Stomach (tissue), 8 donors: ENCODE measurements at regions not wholly inside any gene's neighbourhood (a gene's known extent, or its start where the extent isn't known, plus 50 kb on each side); places are given as distances from the start of the nearest gene placed in this dataset.

ENCODE experiments used
- DNase-seq, 2 donors: peaks; one replicate each; pipeline versions ENCODE4 v3.0.0 to v3.0.0-alpha.2; 2013 to 2019
- H3K27ac ChIP-seq, 5 donors: fragments of 200-600 bp in 4 of 5; sonication (generic) in 4 of 5; one replicate each; pipeline ENCODE4 v1.5.1; 2013 to 2019; ENCODE audit warnings: mild to moderate bottlenecking in 1 of 5, moderate library complexity in 1 of 5
- H3K27me3 ChIP-seq, 3 donors: fragments of 200-600 bp; sonication (generic); one replicate each; pipeline ENCODE4 v1.5.1; 2017 to 2019; ENCODE audit warnings: mixed run types in 1 of 3
- H3K36me3 ChIP-seq, 4 donors: fragments of 200-600 bp; sonication (generic); 1 replicate in 3 of 4; 2 replicates in 1 of 4; pipeline ENCODE4 v1.5.1; 2016 to 2019
- H3K4me1 ChIP-seq, 4 donors: fragments of 200-600 bp; sonication (generic); one replicate each; pipeline ENCODE4 v1.5.1; 2016 to 2019
- H3K4me3 ChIP-seq, 4 donors: fragments of 200-600 bp; sonication (generic) in 3 of 4; one replicate each; pipeline ENCODE4 v1.5.1; 2016 to 2019; ENCODE audit warnings: mild to moderate bottlenecking in 1 of 4
- H3K9me3 ChIP-seq, 4 donors: fragments of 200-600 bp; sonication (generic); one replicate each; pipeline ENCODE4 v1.5.1; 2016 to 2019
- CTCF ChIP-seq, 7 experiments: fragments of 450-650 bp in 4 of 7; fragments of 200-600 bp in 3 of 7; sonication (generic) in 3 of 7; IDR thresholded peaks; one replicate each; pipeline ENCODE4 v1.5.1; 2016 to 2019; ENCODE audit warnings: antibody characterized with exemption in 7 of 7, control low read depth in 2 of 7, mild to moderate bottlenecking in 1 of 7
- EP300 ChIP-seq: sonication (generic); formaldehyde crosslinking; IDR thresholded peaks from one replicate; pipeline ENCODE4 v1.6.1; 2017; ENCODE audit warnings: antibody characterized with exemption
- POLR2A ChIP-seq, 4 donors: fragments of 450-650 bp; IDR thresholded peaks; one replicate each; pipeline ENCODE4 v1.6.1; 2016; ENCODE audit warnings: antibody characterized with exemption in 4 of 4, control low read depth in 2 of 4, mild to moderate bottlenecking in 1 of 4, moderate library complexity in 1 of 4
- POLR2AphosphoS5 ChIP-seq, 3 donors: sonication (generic); formaldehyde crosslinking; IDR thresholded peaks; one replicate each; pipeline ENCODE4 v1.6.1; 2016; ENCODE audit warnings: antibody characterized with exemption in 3 of 3
- WGBS, 5 donors: extraction: QIAGEN DNeasy Blood & Tissue Kit in 3 of 5; methylation state at CpG; one replicate each; pipeline versions ENCODE4 v1.1.5 to v1.1.7; 2013 to 2018; 5-methylcytosine and 5-hydroxymethylcytosine counted together
- intact Hi-C: fragments of 100-400 bp; cut with DNase I; formaldehyde crosslinking; loops from one replicate; pipeline ENCODE4 v1.15.1; 2023; ENCODE audit warnings: low total_unique reads
- donor health status: healthy with polysubstance abuse.
- donor health status: Bipolar disorder and iron deficiency.
- donor health status: healthy.

DNA sequence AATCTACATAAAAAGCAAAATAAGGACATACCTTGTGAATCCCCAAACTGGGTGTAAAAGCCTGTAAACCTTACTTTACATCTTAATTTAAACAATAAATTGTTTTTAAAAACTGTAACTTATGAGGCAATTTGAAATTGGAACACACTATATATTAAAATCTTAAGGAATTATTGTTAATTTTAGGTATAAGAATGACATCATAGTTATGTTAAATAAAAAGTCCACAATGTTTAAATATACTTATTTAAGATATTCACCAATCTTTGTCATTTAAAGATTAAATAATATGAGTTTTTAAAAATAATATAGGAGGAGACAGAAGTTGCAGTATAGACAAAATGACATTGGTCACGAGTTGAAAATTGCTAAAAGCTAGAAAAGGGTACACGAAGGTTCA lies 621.9 kb upstream of the POU3F2 start:
- Histone ChIP-seq H3K4me1 (no peaks in the 10 kb centered on the region), H3K9me3 (no peaks in the 10 kb centered on the region), H3K4me3 (no peak overlapping the region), H3K27me3 (no peaks in the 10 kb centered on the region), H3K27ac (no peak overlapping the region), H3K36me3 (no peaks in the 10 kb centered on the region)
- no peak for TF ChIP-seq EP300
- TF ChIP-seq POLR2A (IDR thresholded peaks at IDR 0.05), result no peak
- TF ChIP-seq CTCF (IDR thresholded peaks at IDR 0.05), result no peak
- no peak for TF ChIP-seq POLR2AphosphoS5 (IDR thresholded peaks at IDR 0.05)
- WGBS, 5 donors, result 71 to 78% (median 74%) methylated on average over 2 of the region's 2 CpGs
- no peak for DNase-seq
- intact Hi-C loops, result no loop called here

- Histone ChIP-seq H3K9me3 (peaks cover 0 to 14% (median 6%) of the 10 kb centered on the region in 4 donors), H3K27me3 (no peaks in the 10 kb centered on the region), H3K4me3 (no peak overlapping the region), H3K36me3 (no peaks in the 10 kb centered on the region), H3K4me1 (no peaks in the 10 kb centered on the region), H3K27ac (no peak overlapping the region)
- intact Hi-C loops, result no loop called here
- DNase-seq, result no peak
- no peak for TF ChIP-seq POLR2A (IDR thresholded peaks at IDR 0.05)
- no peak for TF ChIP-seq CTCF (IDR thresholded peaks at IDR 0.05)
- TF ChIP-seq POLR2AphosphoS5 (IDR thresholded peaks at IDR 0.05), result no peak
- no peak for TF ChIP-seq EP300
Measured at GRCh38 chr6:98215531-98215930, 618.8 kb upstream of the POU3F2 start.

DNA sequence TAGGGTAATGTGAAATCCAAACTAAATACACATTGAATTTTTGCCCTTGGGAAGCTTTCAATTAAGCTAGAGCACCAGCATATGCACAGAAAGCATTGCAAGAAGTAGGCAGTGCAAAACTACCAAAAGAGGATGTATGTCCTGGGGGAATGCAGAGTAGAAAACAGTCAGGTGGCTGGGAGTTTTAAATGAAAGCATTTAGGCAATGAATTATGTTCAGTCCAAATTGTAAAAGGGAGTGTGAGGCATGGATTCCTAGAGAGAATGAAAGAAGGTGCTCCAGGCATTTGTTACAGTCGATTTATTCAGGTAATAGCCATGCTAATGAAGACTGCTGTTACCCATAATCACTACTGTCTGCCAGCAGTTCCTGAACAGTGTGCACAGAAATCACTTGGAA lies 604.1 kb upstream of the POU3F2 start:
- no peak for DNase-seq
- no peaks in the 10 kb centered on the region for H3K27me3 ChIP-seq
- peaks cover 0 to 23% (median 12%) of the 10 kb centered on the region in 4 donors for H3K9me3 ChIP-seq
- 36 to 56% (median 48%) methylated on average over 1 of the region's 1 CpG for WGBS, 5 donors
- no peaks in the 10 kb centered on the region for H3K36me3 ChIP-seq
- no peak overlapping the region for H3K27ac ChIP-seq
- no peak overlapping the region for H3K4me3 ChIP-seq
- H3K4me1 ChIP-seq, result no peaks in the 10 kb centered on the region
- intact Hi-C loops, result no loop called here
- TF ChIP-seq POLR2A (IDR thresholded peaks at IDR 0.05) (no peak), EP300 (no peak), CTCF (IDR thresholded peaks at IDR 0.05) (no peak), POLR2AphosphoS5 (IDR thresholded peaks at IDR 0.05) (no peak)

- intact Hi-C loops, result no loop called here
- no peak for DNase-seq
- no peaks in the 10 kb centered on the region for H3K36me3 ChIP-seq
- no peak overlapping the region for H3K27ac ChIP-seq
- WGBS, 5 donors, result 51 to 64% (median 55%) methylated on average over 3 of the region's 3 CpGs
- no peaks in the 10 kb centered on the region for H3K27me3 ChIP-seq
- TF ChIP-seq CTCF (IDR thresholded peaks at IDR 0.05), result no peak
- TF ChIP-seq POLR2A (IDR thresholded peaks at IDR 0.05), result no peak
- no peak for TF ChIP-seq EP300
- TF ChIP-seq POLR2AphosphoS5 (IDR thresholded peaks at IDR 0.05), result no peak
- H3K9me3 ChIP-seq, result peaks cover 0 to 4% (median under 1%) of the 10 kb centered on the region in 4 donors
- H3K4me1 ChIP-seq, result no peaks in the 10 kb centered on the region
- H3K4me3 ChIP-seq, result no peak overlapping the region
Measured at GRCh38 chr6:98239057-98239456, 595.3 kb upstream of the POU3F2 start.
